SK-N-SH (cell line): ENCODE measurements at regions not wholly inside any gene's neighbourhood (a gene's known extent, or its start where the extent isn't known, plus 50 kb on each side); places are given as distances from the start of the nearest gene placed in this dataset.
"Not testable (repeated sequence)": the region's sequence is repeated elsewhere in the genome, so short reads cannot be mapped to it uniquely, and the experiment has no call there.

ENCODE experiments used
- CTCF ChIA-PET: fragments of 300-600, 350-600 bp; formaldehyde crosslinking; extraction: SDS; loops from one replicate; lab custom pipeline; 2021; lab: Yijun Ruan, JAX
- POLR2A ChIA-PET: fragments of 350-600 bp; sonication (Branson Sonifier 250); formaldehyde crosslinking; extraction: SDS; loops from one replicate; lab custom pipeline; 2020; ENCODE audit warnings: antibody characterized with exemption, inconsistent platforms; lab: Yijun Ruan, JAX
- DNase-seq: peaks from one replicate; pipeline ENCODE4 v3.0.0; 2012
- H2AFZ ChIP-seq: fragments of 200-600 bp; sonication (generic); 2 replicates; pipeline ENCODE4 v1.8.1; 2016; ENCODE audit warnings: antibody characterized with exemption, mild to moderate bottlenecking, low read depth
- H3F3A ChIP-seq: fragments of 200-600 bp; sonication (generic); replicated peaks from 2 replicates; pipeline ENCODE3; 2016; ENCODE audit warnings: antibody characterized with exemption, mild to moderate bottlenecking; ENCODE audit not compliant: insufficient read depth
- H3K27ac ChIP-seq, 2 experiments: fragments of 200-500 bp in 1 of 2; fragments of 200-600 bp in 1 of 2; sonication (Bioruptor generic) in 1 of 2; sonication (generic), shearing (Covaris generic) in 1 of 2; 2 replicates each; pipeline versions ENCODE4 v1.5.1 to v1.6.1; 2014 to 2016; ENCODE audit warnings: low read depth in 2 of 2, inconsistent platforms in 1 of 2, low read length in 1 of 2, mild to moderate bottlenecking in 1 of 2, mixed read lengths in 1 of 2
- H3K27me3 ChIP-seq: fragments of 200-600 bp; sonication (generic), shearing (Covaris generic); 2 replicates; pipeline ENCODE4 v1.6.1; 2016; ENCODE audit warnings: mixed run types; ENCODE audit not compliant: insufficient read depth
- H3K36me3 ChIP-seq, 2 experiments: fragments of 200-500 bp in 1 of 2; fragments of 200-600 bp in 1 of 2; sonication (Bioruptor generic) in 1 of 2; sonication (generic) in 1 of 2; replicated peaks in 1 of 2; 2 replicates each; pipeline versions ENCODE3 to v1.5.1; 2014 to 2016; ENCODE audit warnings: low read length in 1 of 2, mild to moderate bottlenecking in 1 of 2; ENCODE audit not compliant: insufficient read depth in 2 of 2, control insufficient read depth in 1 of 2
- H3K4me1 ChIP-seq, 2 experiments: fragments of 200-500 bp in 1 of 2; fragments of 200-600 bp in 1 of 2; sonication (Bioruptor generic) in 1 of 2; sonication (generic), shearing (Covaris generic) in 1 of 2; 2 replicates each; pipeline versions ENCODE4 v1.5.1 to v1.6.1; 2014 to 2016; ENCODE audit warnings: low read depth in 1 of 2, low read length in 1 of 2, mixed run types in 1 of 2; ENCODE audit not compliant: insufficient read depth in 2 of 2, control insufficient read depth in 1 of 2
- H3K4me2 ChIP-seq: fragments of 200-600 bp; sonication (generic), shearing (Covaris generic); 2 replicates; pipeline ENCODE4 v1.6.1; 2017; ENCODE audit warnings: mixed run types
- H3K4me3 ChIP-seq, 2 experiments: fragments of 200-500 bp in 1 of 2; fragments of 200-600 bp in 1 of 2; sonication (Bioruptor generic) in 1 of 2; sonication (generic), shearing (Covaris generic) in 1 of 2; 2 replicates each; pipeline versions ENCODE4 v1.5.1 to v1.8.1; 2014 to 2016; ENCODE audit warnings: low read depth in 2 of 2, inconsistent platforms in 1 of 2, low read length in 1 of 2, mild to moderate bottlenecking in 1 of 2, mixed read lengths in 1 of 2, moderate library complexity in 1 of 2
- H3K79me2 ChIP-seq: fragments of 200-600 bp; sonication (generic); 2 replicates; pipeline ENCODE4 v1.8.1; 2017; ENCODE audit warnings: mild to moderate bottlenecking; ENCODE audit not compliant: insufficient read depth
- H3K9ac ChIP-seq: fragments of 200-600 bp; sonication (generic); 2 replicates; pipeline ENCODE4 v1.6.1; 2017; ENCODE audit warnings: mixed run types
- H3K9me2 ChIP-seq: fragments of 200-600 bp; sonication (generic); 2 replicates; pipeline ENCODE4 v1.6.1; 2017; ENCODE audit warnings: mixed run types
- H3K9me3 ChIP-seq: fragments of 200-600 bp; sonication (generic); 2 replicates; pipeline ENCODE4 v1.6.1; 2017; ENCODE audit warnings: mixed run types, mild to moderate bottlenecking, moderate library complexity
- H4K20me1 ChIP-seq: fragments of 200-600 bp; sonication (generic); 2 replicates; pipeline ENCODE4 v1.6.1; 2017; ENCODE audit warnings: mild to moderate bottlenecking, mixed run types; ENCODE audit not compliant: insufficient read depth
- ELF1 ChIP-seq: IDR thresholded peaks from 2 replicates; pipeline ENCODE4 v1.4.0; 2012
- FOSL2 ChIP-seq: IDR thresholded peaks from 2 replicates; pipeline ENCODE4 v1.4.0; 2012; ENCODE audit warnings: low read depth, mild to moderate bottlenecking, moderate library complexity, borderline replicate concordance
- IRF3 ChIP-seq: fragments of 150-350 bp; IDR thresholded peaks from 2 replicates; pipeline ENCODE4 v1.6.1; 2016; ENCODE audit warnings: mild to moderate bottlenecking, low read depth, low read length
- JUND ChIP-seq: IDR thresholded peaks from 2 replicates; pipeline ENCODE4 v1.4.0; 2012
- MAX ChIP-seq: IDR thresholded peaks from 2 replicates; pipeline ENCODE4 v1.4.0; 2012; ENCODE audit warnings: low read depth
- MEF2A ChIP-seq: IDR thresholded peaks from 2 replicates; pipeline ENCODE4 v1.4.0; 2012; ENCODE audit warnings: low read depth, borderline replicate concordance
- MXI1 ChIP-seq: IDR thresholded peaks from 2 replicates; pipeline ENCODE4 v1.6.1; 2012; ENCODE audit warnings: mild to moderate bottlenecking, low read depth, low read length, improper control_type of control experiment
- NRF1 ChIP-seq: IDR thresholded peaks from 2 replicates; pipeline ENCODE4 v1.6.1; 2012; ENCODE audit warnings: low read depth, mild to moderate bottlenecking, low read length
- PBX3 ChIP-seq: IDR thresholded peaks from 2 replicates; pipeline ENCODE4; 2012
- RAD21 ChIP-seq: IDR thresholded peaks from 2 replicates; pipeline ENCODE4 v1.6.1; 2012; ENCODE audit warnings: mild to moderate bottlenecking, low read length
- RFX5 ChIP-seq: IDR thresholded peaks from 2 replicates; pipeline ENCODE4 v1.6.1; 2012; ENCODE audit warnings: mild to moderate bottlenecking, improper control_type of control experiment, low read length
- RXRA ChIP-seq: IDR thresholded peaks from 2 replicates; pipeline ENCODE4 v1.4.0; 2012; ENCODE audit warnings: low read depth, mild to moderate bottlenecking, borderline replicate concordance
- SIN3A ChIP-seq: IDR thresholded peaks from 2 replicates; pipeline ENCODE4 v1.6.1; 2012; ENCODE audit warnings: low read depth, mild to moderate bottlenecking, low read length, moderate library complexity, borderline replicate concordance
- SMC3 ChIP-seq: IDR thresholded peaks from 2 replicates; pipeline ENCODE4 v1.6.1; 2012; ENCODE audit warnings: low read depth, low read length, improper control_type of control experiment
- YY1 ChIP-seq: IDR thresholded peaks from 2 replicates; pipeline ENCODE4 v1.4.0; 2012; ENCODE audit warnings: low read depth, mild to moderate bottlenecking
- WGBS: methylation state at CpG from one replicate; pipeline ENCODE4 v1.1.6; 2017; ENCODE audit warnings: low lambda C conversion rate; 5-methylcytosine and 5-hydroxymethylcytosine counted together

GRCh38 chr13:103469771-103470170 is 403.6 kb upstream of the SLC10A2 start:
- Histone ChIP-seq H3K27me3 (no peaks in the 10 kb centered on the region), H3K9me2 (no peaks in the 10 kb centered on the region), H3K27ac (no peak overlapping the region), H3K4me2 (no peak overlapping the region), H3K79me2 (no peaks in the 10 kb centered on the region), H3K4me1 (no peaks in the 10 kb centered on the region), H3K9ac (no peak overlapping the region), H3K4me3 (no peak overlapping the region), H4K20me1 (no peaks in the 10 kb centered on the region), H3F3A (no peaks in the 10 kb centered on the region), H2AFZ (no peak overlapping the region), H3K9me3 (no peaks in the 10 kb centered on the region), H3K36me3 (no peaks in the 10 kb centered on the region)
- 42% methylated on average over 1 of the region's 1 CpG for WGBS
- no peak for DNase-seq
- ChIA-PET POLR2A (no interaction called here), CTCF (interaction anchor here (0.9 kb wide), 1 partner anchor 10 kb away, joined by 3 read pairs; no protein-coding TSS in a partner anchor)
- TF ChIP-seq JUND (no peak), FOSL2 (no peak), RFX5 (no peak), RXRA (no peak), PBX3 (no peak), SIN3A (no peak), MAX (no peak), MXI1 (no peak), YY1 (no peak), IRF3 (no peak), MEF2A (no peak), RAD21 (no peak)

- no peak overlapping the region for H3K4me2 ChIP-seq
- POLR2A ChIA-PET = no interaction called here
- H4K20me1 ChIP-seq = no peaks in the 10 kb centered on the region
- no peak overlapping the region for H2AFZ ChIP-seq
- H3K9ac ChIP-seq = no peak overlapping the region
- TF ChIP-seq ELF1 = no peak
- TF ChIP-seq RXRA = no peak
- TF ChIP-seq SMC3 = no peak
- TF ChIP-seq NRF1 = no peak
- TF ChIP-seq JUND = no peak
- no peak for TF ChIP-seq FOSL2
- H3K36me3 ChIP-seq = no peaks in the 10 kb centered on the region
- H3K4me1 ChIP-seq = no peaks in the 10 kb centered on the region
- H3K79me2 ChIP-seq = no peaks in the 10 kb centered on the region
- 48% methylated on average over 5 of the region's 5 CpGs for WGBS
- no peak overlapping the region for H3K27ac ChIP-seq
- H3K9me2 ChIP-seq = no peaks in the 10 kb centered on the region
- no peaks in the 10 kb centered on the region for H3F3A ChIP-seq
- no peaks in the 10 kb centered on the region for H3K27me3 ChIP-seq
- H3K9me3 ChIP-seq = no peaks in the 10 kb centered on the region
- no peak overlapping the region for H3K4me3 ChIP-seq
- CTCF ChIA-PET = interaction anchor here (0.8 kb wide), 1 partner anchor 35 kb away, joined by 3 read pairs; no protein-coding TSS in a partner anchor
- DNase-seq = no peak
Measured at GRCh38 chr13:103466761-103467160, 400.5 kb upstream of the SLC10A2 start.

- H3K36me3 ChIP-seq, H3K4me1 ChIP-seq, H2AFZ ChIP-seq, H3K9ac ChIP-seq, H3K9me2 ChIP-seq, CTCF ChIA-PET, H3K4me3 ChIP-seq, H3K79me2 ChIP-seq, H3K4me2 ChIP-seq, H3K9me3 ChIP-seq, H3F3A ChIP-seq, H4K20me1 ChIP-seq, POLR2A ChIA-PET, H3K27ac ChIP-seq, H3K27me3 ChIP-seq, DNase-seq: not testable (repeated sequence)
- WGBS = 38% methylated on average over 3 of the region's 3 CpGs
Measured at GRCh38 chr13:103460246-103460645, 394.0 kb upstream of the SLC10A2 start.

GRCh38 chr13:103457050-103457449 is 390.8 kb upstream of the SLC10A2 start:
- H3K79me2 ChIP-seq, POLR2A ChIA-PET, CTCF ChIA-PET, H3K36me3 ChIP-seq, H3F3A ChIP-seq, H3K27ac ChIP-seq, H3K4me1 ChIP-seq, H4K20me1 ChIP-seq, DNase-seq, H3K27me3 ChIP-seq, H3K4me3 ChIP-seq, H2AFZ ChIP-seq, H3K9me2 ChIP-seq, H3K9ac ChIP-seq, H3K4me2 ChIP-seq, H3K9me3 ChIP-seq: not testable (repeated sequence)
- WGBS = 83% methylated on average over 14 of the region's 14 CpGs
